ENCODE measurements at regions not wholly inside any gene's neighbourhood (a gene's known extent, or its start where the extent isn't known, plus 50 kb on each side); places are given as distances from the start of the nearest gene placed in this dataset.
A peak's percentile ranks its signal among the peaks of the same experiment; 100 is the strongest.

- TF ChIP-seq, protein P1, sequence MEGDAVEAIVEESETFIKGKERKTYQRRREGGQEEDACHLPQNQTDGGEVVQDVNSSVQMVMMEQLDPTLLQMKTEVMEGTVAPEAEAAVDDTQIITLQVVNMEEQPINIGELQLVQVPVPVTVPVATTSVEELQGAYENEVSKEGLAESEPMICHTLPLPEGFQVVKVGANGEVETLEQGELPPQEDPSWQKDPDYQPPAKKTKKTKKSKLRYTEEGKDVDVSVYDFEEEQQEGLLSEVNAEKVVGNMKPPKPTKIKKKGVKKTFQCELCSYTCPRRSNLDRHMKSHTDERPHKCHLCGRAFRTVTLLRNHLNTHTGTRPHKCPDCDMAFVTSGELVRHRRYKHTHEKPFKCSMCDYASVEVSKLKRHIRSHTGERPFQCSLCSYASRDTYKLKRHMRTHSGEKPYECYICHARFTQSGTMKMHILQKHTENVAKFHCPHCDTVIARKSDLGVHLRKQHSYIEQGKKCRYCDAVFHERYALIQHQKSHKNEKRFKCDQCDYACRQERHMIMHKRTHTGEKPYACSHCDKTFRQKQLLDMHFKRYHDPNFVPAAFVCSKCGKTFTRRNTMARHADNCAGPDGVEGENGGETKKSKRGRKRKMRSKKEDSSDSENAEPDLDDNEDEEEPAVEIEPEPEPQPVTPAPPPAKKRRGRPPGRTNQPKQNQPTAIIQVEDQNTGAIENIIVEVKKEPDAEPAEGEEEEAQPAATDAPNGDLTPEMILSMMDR (IDR thresholded peaks at IDR 0.05; ENCODE audit: borderline replicate concordance, extremely low read depth, insufficient read depth) = no peak
- no peaks in the 10 kb centered on the region for H3K36me3 ChIP-seq (ENCODE audit: control insufficient read depth in 2 of 3, insufficient read depth in 3 of 3, low read length in 3 of 3)
- FAIRE-seq (no peak), DNase-seq (no peak)
- H3K4me1 ChIP-seq (ENCODE audit: control insufficient read depth in 2 of 3, insufficient read depth in 2 of 3, low read depth in 1 of 3, low read length in 3 of 3) = no peaks in the 10 kb centered on the region
- H3K9ac ChIP-seq (ENCODE audit: low read length in 3 of 3) = no peak overlapping the region
- intact Hi-C loops (cut with DNase I) = no loop called here
- no peak overlapping the region for H3K4me3 ChIP-seq (ENCODE audit: low read length in 3 of 3)
- no peaks in the 10 kb centered on the region for H3K27me3 ChIP-seq (ENCODE audit: control insufficient read depth, insufficient read depth, low read length)
- no peak overlapping the region for H3K27ac ChIP-seq (ENCODE audit: low read depth in 2 of 2, low read length in 2 of 2)
- no peaks in the 10 kb centered on the region for H3K9me3 ChIP-seq (ENCODE audit: control insufficient read depth in 2 of 3, insufficient read depth in 1 of 3, low read length in 3 of 3)
Measured at GRCh38 chr5:40291338-40291737, 388.4 kb upstream of the PTGER4 start.

GRCh38 chr5:40288800-40289485 lies 390.8 kb upstream of the PTGER4 start:
- Histone ChIP-seq H3K9ac (ENCODE audit: low read length in 3 of 3) (no peak overlapping the region), H3K4me1 (ENCODE audit: control insufficient read depth in 2 of 3, insufficient read depth in 2 of 3, low read depth in 1 of 3, low read length in 3 of 3) (no peaks in the 10 kb centered on the region), H3K4me3 (ENCODE audit: low read length in 3 of 3) (no peak overlapping the region), H3K27me3 (ENCODE audit: control insufficient read depth, insufficient read depth, low read length) (no peaks in the 10 kb centered on the region), H3K36me3 (ENCODE audit: control insufficient read depth in 2 of 3, insufficient read depth in 3 of 3, low read length in 3 of 3) (no peaks in the 10 kb centered on the region), H3K9me3 (ENCODE audit: control insufficient read depth in 2 of 3, insufficient read depth in 1 of 3, low read length in 3 of 3) (no peaks in the 10 kb centered on the region), H3K27ac (ENCODE audit: low read depth in 2 of 2, low read length in 2 of 2) (no peak overlapping the region)
- TF ChIP-seq, protein P1 (IDR thresholded peaks at IDR 0.05; ENCODE audit: borderline replicate concordance, extremely low read depth, insufficient read depth) = peak; percentile 23
- no peak for FAIRE-seq
- peak in 4 of 5 donors; percentile 20 to 87 (median 60) for DNase-seq
- intact Hi-C loops (cut with DNase I) = no loop called here

DNA sequence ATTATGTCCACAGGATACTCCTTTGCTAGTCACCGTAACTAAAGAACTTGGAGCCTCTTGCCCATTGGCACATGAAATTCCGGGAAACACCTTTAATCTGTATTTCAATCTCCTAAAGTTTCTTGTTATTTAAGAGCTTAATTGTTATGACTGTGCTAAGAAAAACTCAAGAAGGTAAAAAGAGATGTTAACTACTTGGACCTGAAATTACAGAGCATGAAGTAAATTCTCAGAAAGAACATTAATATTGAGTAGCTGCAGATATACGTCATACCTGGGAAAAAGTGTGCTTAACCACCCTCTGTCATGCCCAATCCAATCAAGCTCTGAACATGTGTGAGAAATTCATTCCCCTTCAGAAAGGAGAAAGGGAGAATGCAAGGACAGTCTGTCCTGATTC lies 394.9 kb upstream of the PTGER4 start:
- Histone ChIP-seq H3K9ac (ENCODE audit: low read length in 3 of 3) (no peak overlapping the region), H3K4me1 (ENCODE audit: control insufficient read depth in 2 of 3, insufficient read depth in 2 of 3, low read depth in 1 of 3, low read length in 3 of 3) (no peaks in the 10 kb centered on the region), H3K9me3 (ENCODE audit: control insufficient read depth in 2 of 3, insufficient read depth in 1 of 3, low read length in 3 of 3) (no peaks in the 10 kb centered on the region), H3K27ac (ENCODE audit: low read depth in 2 of 2, low read length in 2 of 2) (no peak overlapping the region), H3K36me3 (ENCODE audit: control insufficient read depth in 2 of 3, insufficient read depth in 3 of 3, low read length in 3 of 3) (no peaks in the 10 kb centered on the region), H3K27me3 (ENCODE audit: control insufficient read depth, insufficient read depth, low read length) (no peaks in the 10 kb centered on the region), H3K4me3 (ENCODE audit: low read length in 3 of 3) (no peak overlapping the region)
- TF ChIP-seq, protein P1 (IDR thresholded peaks at IDR 0.05; ENCODE audit: borderline replicate concordance, extremely low read depth, insufficient read depth) = no peak
- FAIRE-seq (no peak), DNase-seq (no peak)
- intact Hi-C loops (cut with DNase I) = no loop called here

DNA sequence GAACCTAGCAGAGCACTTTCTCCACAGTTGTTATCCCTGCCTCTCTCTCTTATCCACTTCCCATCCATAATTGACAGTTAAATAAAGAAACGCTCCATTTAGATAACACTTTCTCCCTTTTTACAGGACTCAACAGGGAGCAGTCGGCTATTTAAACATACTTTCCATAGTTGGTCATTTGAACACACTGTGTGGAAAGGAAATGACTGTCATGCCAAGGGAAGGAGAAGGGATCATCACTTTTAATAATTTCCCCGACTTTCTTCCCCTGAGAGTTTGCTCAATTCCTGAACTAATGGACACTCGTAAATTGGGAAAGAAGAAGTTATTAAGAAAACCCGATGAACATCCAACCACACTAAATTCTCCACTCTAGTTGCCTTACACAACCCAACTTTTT lies 400.8 kb upstream of the PTGER4 start:
- FAIRE-seq (no peak), DNase-seq (no peak)
- no peaks in the 10 kb centered on the region for H3K4me1 ChIP-seq (ENCODE audit: control insufficient read depth in 2 of 3, insufficient read depth in 2 of 3, low read depth in 1 of 3, low read length in 3 of 3)
- TF ChIP-seq, protein P1 (IDR thresholded peaks at IDR 0.05; ENCODE audit: borderline replicate concordance, extremely low read depth, insufficient read depth) = no peak
- no peaks in the 10 kb centered on the region for H3K36me3 ChIP-seq (ENCODE audit: control insufficient read depth in 2 of 3, insufficient read depth in 3 of 3, low read length in 3 of 3)
- H3K4me3 ChIP-seq (ENCODE audit: low read length in 3 of 3) = no peak overlapping the region
- intact Hi-C loops (cut with DNase I) = no loop called here
- H3K9ac ChIP-seq (ENCODE audit: low read length in 3 of 3) = no peak overlapping the region
- no peaks in the 10 kb centered on the region for H3K9me3 ChIP-seq (ENCODE audit: control insufficient read depth in 2 of 3, insufficient read depth in 1 of 3, low read length in 3 of 3)
- H3K27ac ChIP-seq (ENCODE audit: low read depth in 2 of 2, low read length in 2 of 2) = no peak overlapping the region
- no peaks in the 10 kb centered on the region for H3K27me3 ChIP-seq (ENCODE audit: control insufficient read depth, insufficient read depth, low read length)
